HAP-1 (cell line): ENCODE measurements at regions not wholly inside any gene's neighbourhood (a gene's known extent, or its start where the extent isn't known, plus 50 kb on each side); places are given as distances from the start of the nearest gene placed in this dataset.
"Not testable (repeated sequence)": the region's sequence is repeated elsewhere in the genome, so short reads cannot be mapped to it uniquely, and the experiment has no call there.

ENCODE experiments used
- DNase-seq, 2 experiments: peaks; one replicate each; pipeline ENCODE4 v3.0.0-alpha.2; 2016 to 2020; ENCODE audit warnings: low spot score in 2 of 2
- H3K27me3 ChIP-seq: fragments of 250-450 bp; sonication (Bioruptor Pico); 2 replicates; pipeline ENCODE4 v1.5.1; 2020; ENCODE audit warnings: low read depth, mild to moderate bottlenecking, moderate library complexity
- H3K36me3 ChIP-seq: fragments of 250-450 bp; sonication (Bioruptor Pico); replicated peaks from 2 replicates; pipeline ENCODE4 v1.5.1; 2020; ENCODE audit warnings: mild to moderate bottlenecking
- H3K4me1 ChIP-seq: fragments of 250-450 bp; sonication (Bioruptor Pico); 2 replicates; pipeline ENCODE4 v1.5.1; 2020; ENCODE audit warnings: mild to moderate bottlenecking
- H3K4me3 ChIP-seq: fragments of 250-450 bp; sonication (Bioruptor Pico); 2 replicates; pipeline ENCODE4 v1.5.1; 2020; ENCODE audit warnings: mild to moderate bottlenecking, moderate library complexity
- H3K9me3 ChIP-seq: fragments of 250-450 bp; sonication (Bioruptor Pico); 2 replicates; pipeline ENCODE4 v1.5.1; 2020; ENCODE audit warnings: mild to moderate bottlenecking, moderate library complexity
- in situ Hi-C: fragments of 300-500 bp; cut with MboI; formaldehyde crosslinking; loops from 3 replicates; pipeline ENCODE4 v1.14.3; 2020; ENCODE audit warnings: low sequenced_read_pairs, inconsistent platforms, mixed read lengths

- H3K27me3 ChIP-seq, result no peaks in the 10 kb centered on the region
- in situ Hi-C loops, result no loop called here
- no peaks in the 10 kb centered on the region for H3K4me1 ChIP-seq
- no peaks in the 10 kb centered on the region for H3K36me3 ChIP-seq
- H3K4me3 ChIP-seq, result no peak overlapping the region
- no peak for DNase-seq
- no peaks in the 10 kb centered on the region for H3K9me3 ChIP-seq
These were observed 160.3 kb downstream of the MTHFS start for GRCh38 chr15:79736435-79737000.

DNA sequence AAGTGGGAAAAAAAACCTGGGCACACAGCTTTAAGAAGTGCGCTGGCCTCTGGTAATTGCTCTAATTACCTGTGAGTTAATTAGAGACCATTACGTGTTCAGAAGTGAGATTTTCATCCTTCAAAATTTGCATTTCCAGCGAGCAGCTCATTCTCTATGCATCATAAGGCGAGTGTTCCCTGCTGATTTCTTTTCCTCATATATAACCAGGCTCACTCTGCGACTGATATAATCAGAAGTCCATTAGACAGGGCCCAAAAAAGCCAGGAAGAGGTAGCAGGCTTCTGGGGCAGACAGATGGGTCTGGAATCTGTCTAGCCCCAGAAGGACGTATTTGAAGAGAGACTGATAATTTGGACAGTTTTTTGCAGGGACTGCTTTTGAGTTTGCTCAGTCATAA lies 158.7 kb downstream of the MTHFS start:
- no peaks in the 10 kb centered on the region for H3K4me1 ChIP-seq
- no peak overlapping the region for H3K4me3 ChIP-seq
- no peaks in the 10 kb centered on the region for H3K36me3 ChIP-seq
- H3K27me3 ChIP-seq, result no peaks in the 10 kb centered on the region
- no peak for DNase-seq
- no peaks in the 10 kb centered on the region for H3K9me3 ChIP-seq
- in situ Hi-C loops, result no loop called here

- H3K36me3 ChIP-seq, result no peaks in the 10 kb centered on the region
- in situ Hi-C loops, result no loop called here
- H3K4me3 ChIP-seq, result no peak overlapping the region
- no peaks in the 10 kb centered on the region for H3K4me1 ChIP-seq
- DNase-seq, result no peak
- no peaks in the 10 kb centered on the region for H3K9me3 ChIP-seq
- no peaks in the 10 kb centered on the region for H3K27me3 ChIP-seq
These were observed 156.3 kb downstream of the MTHFS start for GRCh38 chr15:79740561-79740960.

- no peaks in the 10 kb centered on the region for H3K27me3 ChIP-seq
- no peak overlapping the region for H3K4me3 ChIP-seq
- peaks cover 10% of the 10 kb centered on the region; the same call in 1 of the 2 replicates for H3K9me3 ChIP-seq
- in situ Hi-C loops, result no loop called here
- no peak for DNase-seq
- H3K36me3 ChIP-seq, result no peaks in the 10 kb centered on the region
- H3K4me1 ChIP-seq, result no peaks in the 10 kb centered on the region
These were observed 153.8 kb downstream of the MTHFS start for GRCh38 chr15:79743032-79743431.

DNA sequence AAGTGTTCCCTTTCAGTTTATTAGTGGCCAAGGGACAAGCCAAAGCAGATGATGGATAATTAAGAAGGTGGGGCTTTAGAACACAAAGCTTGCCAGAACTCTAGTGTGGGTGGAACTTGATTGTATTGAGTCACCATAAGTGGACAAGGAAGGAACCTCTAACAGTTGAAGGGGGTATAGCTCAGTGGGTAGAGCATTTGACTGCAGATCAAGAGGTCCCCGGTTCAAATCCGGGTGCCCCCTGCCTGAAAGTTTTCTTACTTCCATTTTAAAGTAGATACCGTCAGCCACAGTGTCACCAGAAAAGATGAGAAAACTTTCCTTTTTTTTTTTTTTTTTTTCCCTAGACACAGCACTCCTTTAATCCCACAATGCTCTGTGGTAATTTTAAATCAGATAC lies 152.3 kb downstream of the MTHFS start:
- H3K4me3 ChIP-seq, H3K4me1 ChIP-seq, in situ Hi-C loops, H3K36me3 ChIP-seq, H3K27me3 ChIP-seq, H3K9me3 ChIP-seq: not testable (repeated sequence)
- DNase-seq, result peak in 1 of 2 experiments; percentile 47

DNA sequence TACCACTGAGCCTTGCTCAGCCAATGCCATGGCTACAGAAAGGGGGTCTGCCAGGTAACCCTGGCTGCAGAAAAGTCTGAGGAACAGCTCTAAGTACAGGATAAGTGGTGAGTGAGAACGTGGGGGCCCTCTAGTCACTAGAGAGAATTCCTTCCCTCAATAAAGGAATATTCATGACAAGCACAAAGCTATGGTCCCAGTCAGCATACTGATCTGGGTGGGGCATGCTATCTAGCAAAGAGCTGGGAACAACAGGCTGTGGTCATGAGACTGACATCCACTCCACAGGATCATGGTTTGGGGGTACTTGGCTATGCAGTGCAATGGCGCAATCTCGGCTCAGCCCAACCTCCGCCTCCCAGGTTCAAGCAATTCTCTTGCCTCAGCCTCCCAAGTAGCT lies 140.4 kb downstream of the MTHFS start:
- Histone ChIP-seq H3K4me1 (no peaks in the 10 kb centered on the region), H3K9me3 (no peaks in the 10 kb centered on the region), H3K4me3 (no peak overlapping the region), H3K36me3 (no peaks in the 10 kb centered on the region), H3K27me3 (no peaks in the 10 kb centered on the region)
- DNase-seq, result no peak
- in situ Hi-C loops, result no loop called here

DNA sequence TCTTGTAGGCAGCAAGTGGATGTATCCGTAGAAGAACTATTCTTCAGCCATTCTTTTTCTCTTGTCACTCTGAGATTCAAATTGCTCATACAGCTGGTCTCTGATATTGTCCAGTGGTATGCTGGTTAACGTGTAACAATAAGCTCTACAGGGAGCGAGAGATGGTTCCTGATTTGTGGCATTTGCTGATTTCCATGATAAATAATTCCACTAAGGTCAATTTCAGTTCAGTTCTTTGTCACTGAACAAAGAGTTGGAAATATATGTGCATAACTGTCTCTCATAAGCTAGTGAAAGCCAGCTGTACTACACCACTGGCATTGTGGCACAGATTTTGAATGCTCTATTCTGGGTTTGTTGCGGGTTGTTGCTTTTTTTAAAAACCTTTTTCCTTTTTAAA lies 131.7 kb downstream of the MTHFS start:
- Histone ChIP-seq H3K9me3 (no peaks in the 10 kb centered on the region), H3K4me3 (no peak overlapping the region), H3K36me3 (no peaks in the 10 kb centered on the region), H3K27me3 (peaks cover 2% of the 10 kb centered on the region; the same call in 1 of the 2 replicates), H3K4me1 (peaks cover 9% of the 10 kb centered on the region)
- in situ Hi-C loops, result no loop called here
- DNase-seq, result peak in 1 of 2 experiments; percentile 60

DNA sequence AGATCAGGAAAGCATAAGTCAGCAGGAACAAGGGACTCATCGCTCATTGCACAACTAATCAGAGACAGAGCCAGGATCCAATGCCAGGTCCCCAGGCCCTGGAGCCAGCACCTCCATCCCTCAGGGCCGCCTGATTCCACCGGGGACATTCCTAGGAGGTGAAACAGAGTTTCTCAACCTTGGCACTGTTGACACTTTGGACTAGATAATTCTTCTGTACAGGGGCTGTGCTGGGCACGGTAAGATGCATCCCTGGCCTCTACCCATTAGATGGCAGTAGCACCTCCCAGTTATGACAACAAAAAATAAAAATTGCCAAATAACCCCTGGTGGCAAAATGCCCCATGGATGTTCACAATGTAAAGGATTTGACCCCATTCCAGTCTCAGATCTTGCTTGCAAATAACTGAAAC lies 127.7 kb downstream of the MTHFS start:
- peaks cover 9% of the 10 kb centered on the region for H3K4me1 ChIP-seq
- no peak for DNase-seq
- in situ Hi-C loops, result no loop called here
- H3K4me3 ChIP-seq, result no peak overlapping the region
- no peaks in the 10 kb centered on the region for H3K36me3 ChIP-seq
- H3K27me3 ChIP-seq, result peaks cover 2% of the 10 kb centered on the region; the same call in 1 of the 2 replicates
- H3K9me3 ChIP-seq, result no peaks in the 10 kb centered on the region

DNA sequence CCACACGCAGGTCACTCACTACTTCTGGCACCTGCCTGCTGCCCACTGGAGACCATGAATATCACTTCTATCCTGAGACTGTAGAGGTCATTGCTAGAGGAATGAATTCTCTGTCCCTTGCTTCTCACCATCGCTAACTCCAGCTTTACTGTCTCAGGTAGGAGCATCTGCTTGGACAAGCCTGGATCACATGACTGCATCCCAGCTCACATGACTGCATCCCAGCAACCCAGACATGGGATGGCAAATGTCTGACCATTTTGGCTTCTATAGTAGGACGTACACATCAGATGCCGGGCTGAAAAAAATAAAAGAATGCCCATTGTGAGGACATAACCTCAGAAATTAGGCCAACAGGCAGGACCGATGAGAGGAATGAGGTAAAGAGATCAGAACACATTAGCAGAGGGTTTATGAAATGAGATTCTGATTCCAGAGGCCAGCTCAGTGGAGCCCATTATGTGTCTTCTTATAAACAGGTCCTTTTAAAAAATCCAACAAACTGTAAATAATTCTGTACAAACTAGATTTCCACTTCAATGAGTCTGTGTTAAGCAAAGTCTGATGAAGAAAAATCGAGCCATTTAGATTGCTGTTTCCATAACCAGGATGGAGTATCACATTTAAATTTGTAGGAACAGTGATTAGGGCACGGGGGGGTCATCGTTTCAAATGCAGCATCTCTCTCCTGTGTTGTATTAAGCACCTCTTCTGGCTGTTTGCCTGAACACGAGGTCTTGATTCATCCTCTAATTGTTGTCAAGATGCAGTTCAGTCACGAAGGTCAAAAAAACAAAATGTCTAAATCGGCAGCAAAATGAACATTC lies 126.7 kb downstream of the MTHFS start:
- H3K4me1 ChIP-seq, result peaks cover 4% of the 10 kb centered on the region; the same call in 1 of the 2 replicates
- no peaks in the 10 kb centered on the region for H3K9me3 ChIP-seq
- in situ Hi-C loops, result no loop called here
- H3K36me3 ChIP-seq, result no peaks in the 10 kb centered on the region
- H3K27me3 ChIP-seq, result peaks cover 2% of the 10 kb centered on the region; the same call in 1 of the 2 replicates
- no peak for DNase-seq
- H3K4me3 ChIP-seq, result no peak overlapping the region

DNA sequence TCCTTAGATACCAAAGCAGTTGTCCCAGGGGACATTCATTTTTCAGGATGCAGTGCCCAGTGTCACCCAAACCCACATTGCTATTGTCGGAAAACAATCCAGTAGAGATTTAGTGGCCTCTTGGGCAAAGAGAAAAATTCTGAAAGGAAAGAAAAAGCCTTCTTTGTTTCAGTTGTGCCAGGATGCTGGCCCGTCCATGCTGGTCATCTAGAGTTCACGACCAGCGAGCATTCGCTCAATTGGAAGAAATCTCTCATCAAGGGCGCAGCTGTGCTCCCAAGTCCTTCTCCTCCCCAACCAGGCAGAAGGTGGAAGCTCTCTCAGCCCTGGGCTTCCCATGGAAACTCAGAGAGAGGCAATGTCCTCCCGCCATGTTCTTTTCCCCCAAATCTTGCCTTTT lies 123.7 kb downstream of the MTHFS start:
- in situ Hi-C loops, result no loop called here
- Histone ChIP-seq H3K4me3 (no peak overlapping the region), H3K27me3 (no peaks in the 10 kb centered on the region; the same call in 1 of the 2 replicates), H3K4me1 (no peaks in the 10 kb centered on the region), H3K36me3 (no peaks in the 10 kb centered on the region), H3K9me3 (no peaks in the 10 kb centered on the region)
- DNase-seq, result no peak

GRCh38 chr15:79775821-79776220 lies 121.0 kb downstream of the MTHFS start:
- Histone ChIP-seq H3K36me3 (no peaks in the 10 kb centered on the region), H3K4me1 (no peaks in the 10 kb centered on the region), H3K9me3 (no peaks in the 10 kb centered on the region), H3K4me3 (no peak overlapping the region), H3K27me3 (no peaks in the 10 kb centered on the region; the same call in 1 of the 2 replicates)
- in situ Hi-C loops, result no loop called here
- DNase-seq, result no peak

DNA sequence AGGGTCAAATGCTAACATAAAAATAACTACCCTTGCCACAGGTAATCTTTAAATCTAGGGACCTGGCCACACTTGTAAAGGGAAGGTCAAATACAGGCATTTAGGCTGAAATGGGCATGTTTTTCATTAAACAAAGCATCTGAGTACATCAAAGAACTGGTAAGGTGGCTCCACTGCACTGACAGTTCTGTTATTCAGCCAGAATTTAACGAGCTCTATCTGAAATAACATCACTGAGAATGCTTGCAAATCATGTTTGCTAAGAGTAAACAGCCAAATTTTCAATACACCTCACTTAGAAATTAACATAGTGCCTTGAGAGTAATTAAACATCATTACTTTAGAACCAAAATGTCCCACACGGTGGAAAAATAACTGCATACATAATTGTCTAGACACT lies 118.9 kb downstream of the MTHFS start:
- Histone ChIP-seq H3K4me1 (no peaks in the 10 kb centered on the region), H3K9me3 (no peaks in the 10 kb centered on the region; the same call in 1 of the 2 replicates), H3K27me3 (no peaks in the 10 kb centered on the region; the same call in 1 of the 2 replicates), H3K4me3 (no peak overlapping the region), H3K36me3 (no peaks in the 10 kb centered on the region)
- in situ Hi-C loops, result no loop called here
- no peak for DNase-seq

- Histone ChIP-seq H3K36me3 (no peaks in the 10 kb centered on the region), H3K4me3 (no peak overlapping the region), H3K9me3 (no peaks in the 10 kb centered on the region; the same call in 1 of the 2 replicates), H3K4me1 (no peaks in the 10 kb centered on the region), H3K27me3 (no peaks in the 10 kb centered on the region)
- no peak for DNase-seq
- in situ Hi-C loops, result no loop called here
These were observed 118.3 kb downstream of the MTHFS start for GRCh38 chr15:79778378-79778990.

- DNase-seq, result no peak
- in situ Hi-C loops, result no loop called here
- Histone ChIP-seq H3K9me3 (no peaks in the 10 kb centered on the region; the same call in 1 of the 2 replicates), H3K36me3 (no peaks in the 10 kb centered on the region), H3K4me1 (no peaks in the 10 kb centered on the region), H3K4me3 (no peak overlapping the region), H3K27me3 (no peaks in the 10 kb centered on the region)
These were observed 117.1 kb downstream of the MTHFS start for GRCh38 chr15:79779746-79780145.
